Mucosa of descending colon (tissue), 3 donors: ENCODE measurements at regions not wholly inside any gene's neighbourhood (a gene's known extent, or its start where the extent isn't known, plus 50 kb on each side); places are given as distances from the start of the nearest gene placed in this dataset.

Experiments used
- ATAC-seq: fragments of 200-7000 bp; cut with Tn5 transposase; one replicate; pipeline ENCODE4 v1.9.1; 2020; ENCODE audit warnings: mild to moderate bottlenecking, moderate library complexity
- DNase-seq, 3 donors: peaks; one replicate each; pipeline ENCODE4 v3.0.0-alpha.2; 2020
- H3K36me3 ChIP-seq: fragments of 200-600 bp; one replicate; pipeline ENCODE4 v1.8.0; 2021; ENCODE audit warnings: low read depth, mild to moderate bottlenecking
- H3K4me1 ChIP-seq: fragments of 200-600 bp; one replicate; pipeline ENCODE4 v1.8.0; 2021; ENCODE audit warnings: low read depth, mild to moderate bottlenecking
- H3K4me3 ChIP-seq: fragments of 200-600 bp; one replicate; pipeline ENCODE4 v1.8.0; 2021; ENCODE audit warnings: mild to moderate bottlenecking
- H3K9me3 ChIP-seq: fragments of 200-600 bp; one replicate; pipeline ENCODE4 v1.8.0; 2021; ENCODE audit warnings: mild to moderate bottlenecking
- CTCF ChIP-seq: fragments of 200-600 bp; IDR thresholded peaks from one replicate; pipeline ENCODE4 v1.8.0; 2022; ENCODE audit warnings: antibody characterized with exemption, mild to moderate bottlenecking
- intact Hi-C, 2 donors: fragments of 100-400 bp; cut with DNase I in 1 of 2; cut with micrococcal nuclease in 1 of 2; formaldehyde crosslinking; loops; one replicate each; pipeline versions ENCODE4 v1.11.0 to v1.11.1; 2022; cut with DNase I, micrococcal nuclease
- donor health status: DM: no; HTN: no; CAD: no; lungs with moderate emphysema.
- donor health status: DM: no; HTN: no; CAD: no.
- donor health status: DM: no; HTN: yes; CAD: no.

GRCh38 chr4:54567327-54567726 lies 90.4 kb upstream of the KIT start:
- intact Hi-C loops: no loop called here
- no peaks in the 10 kb centered on the region for H3K9me3 ChIP-seq
- no peaks in the 10 kb centered on the region for H3K36me3 ChIP-seq
- DNase-seq (no peak), ATAC-seq (no peak)
- no peak overlapping the region for H3K4me3 ChIP-seq
- TF ChIP-seq CTCF: no peak
- no peaks in the 10 kb centered on the region for H3K4me1 ChIP-seq

- H3K4me1 ChIP-seq: no peaks in the 10 kb centered on the region
- TF ChIP-seq CTCF: no peak
- intact Hi-C loops: no loop called here
Measured at GRCh38 chr4:54568184-54568583, 89.6 kb upstream of the KIT start.

GRCh38 chr4:54570822-54571221 lies 86.9 kb upstream of the KIT start:
- Histone ChIP-seq H3K36me3 (no peaks in the 10 kb centered on the region), H3K4me1 (no peaks in the 10 kb centered on the region), H3K4me3 (no peak overlapping the region), H3K9me3 (no peaks in the 10 kb centered on the region)
- DNase-seq: no peak
- no peak for ATAC-seq
- no peak for TF ChIP-seq CTCF
- intact Hi-C loops: no loop called here

More at GRCh38 chr4:54568184-54568583, 89.6 kb upstream of the KIT start:
- H3K4me3 ChIP-seq: no peak overlapping the region
- DNase-seq (no peak), ATAC-seq (peak; percentile 50)
- H3K9me3 ChIP-seq: no peaks in the 10 kb centered on the region
- H3K36me3 ChIP-seq: no peaks in the 10 kb centered on the region

- intact Hi-C loops: no loop called here
- no peaks in the 10 kb centered on the region for H3K9me3 ChIP-seq
- no peak for TF ChIP-seq CTCF
- no peaks in the 10 kb centered on the region for H3K4me1 ChIP-seq
- H3K4me3 ChIP-seq: no peak overlapping the region
- no peaks in the 10 kb centered on the region for H3K36me3 ChIP-seq
- DNase-seq (no peak), ATAC-seq (no peak)
Measured at GRCh38 chr4:54571293-54572151, 86.2 kb upstream of the KIT start.

- TF ChIP-seq CTCF: no peak
- no peaks in the 10 kb centered on the region for H3K36me3 ChIP-seq
- no peak overlapping the region for H3K4me3 ChIP-seq
- no peak for ATAC-seq
- no peak for DNase-seq
- intact Hi-C loops: no loop called here
- no peaks in the 10 kb centered on the region for H3K4me1 ChIP-seq
- H3K9me3 ChIP-seq: no peaks in the 10 kb centered on the region
Measured at GRCh38 chr4:54572152-54572542, 85.6 kb upstream of the KIT start.
